ENCODE measurements at regions not wholly inside any gene's neighbourhood (a gene's known extent, or its start where the extent isn't known, plus 50 kb on each side); places are given as distances from the start of the nearest gene placed in this dataset.

DNA sequence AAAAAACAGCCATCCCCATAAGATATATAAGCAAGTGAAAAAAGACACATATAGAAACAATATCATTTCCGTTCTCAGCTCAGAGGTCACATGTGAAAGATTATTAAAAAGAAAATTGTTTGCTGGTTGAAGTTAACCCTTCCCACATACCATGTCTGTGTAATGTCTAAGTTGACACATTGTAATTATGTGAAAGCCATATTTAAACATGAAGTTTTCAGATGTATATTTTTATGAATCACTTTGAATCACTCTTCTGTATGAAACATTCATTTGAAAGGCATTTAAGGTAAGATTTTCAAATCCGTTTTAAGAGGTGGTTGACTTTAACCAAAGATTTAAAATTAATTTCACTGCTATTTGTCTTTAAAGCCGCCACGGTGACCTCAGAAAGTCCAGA, 441.9 kb downstream of the RND3 start:
- no peaks in the 10 kb centered on the region for H3K4me1 ChIP-seq (ENCODE audit: insufficient read depth, low read length, poor library complexity, severe bottlenecking)
- H3K9me3 ChIP-seq (ENCODE audit: insufficient read depth, low read depth, low read length), result no peaks in the 10 kb centered on the region
- TF ChIP-seq EZH2phosphoT487 (IDR thresholded peaks at IDR 0.05; ENCODE audit: borderline replicate concordance) (no peak), CTCF (conservative IDR thresholded peaks at IDR 0.05; ENCODE audit: low read length) (no peak)
- H3K4me2 ChIP-seq (ENCODE audit: low read depth, low read length, poor library complexity, severe bottlenecking), result no peak overlapping the region
- no peaks in the 10 kb centered on the region for H3K9me2 ChIP-seq (replicated peaks; ENCODE audit: low read depth, low read length)
- H3F3A ChIP-seq (ENCODE audit: low read depth), result no peaks in the 10 kb centered on the region
- no peaks in the 10 kb centered on the region for H3K79me2 ChIP-seq (ENCODE audit: insufficient read depth, low read length)
- H2AFZ ChIP-seq (ENCODE audit: low read length), result no peak overlapping the region
- no peaks in the 10 kb centered on the region for H3K27me3 ChIP-seq (ENCODE audit: insufficient read depth, low read length, poor library complexity, severe bottlenecking)
- H4K20me1 ChIP-seq (ENCODE audit: insufficient read depth, low read length, poor library complexity, severe bottlenecking), result no peaks in the 10 kb centered on the region
- H3K9ac ChIP-seq (ENCODE audit: low read depth, low read length, poor library complexity, severe bottlenecking), result no peak overlapping the region
- no peak overlapping the region for H3K4me3 ChIP-seq (ENCODE audit: low read length, poor library complexity, severe bottlenecking)
- H3K36me3 ChIP-seq (ENCODE audit: insufficient read depth, low read length), result no peaks in the 10 kb centered on the region

GRCh38 chr2:150043172-150043500, 444.3 kb downstream of the RND3 start:
- Histone ChIP-seq H3K4me2 (ENCODE audit: low read depth, low read length, poor library complexity, severe bottlenecking) (no peak overlapping the region), H3K9me2 (replicated peaks; ENCODE audit: low read depth, low read length) (no peaks in the 10 kb centered on the region), H3K9ac (ENCODE audit: low read depth, low read length, poor library complexity, severe bottlenecking) (no peak overlapping the region), H3F3A (ENCODE audit: low read depth) (no peaks in the 10 kb centered on the region), H3K36me3 (ENCODE audit: insufficient read depth, low read length) (no peaks in the 10 kb centered on the region), H2AFZ (ENCODE audit: low read length) (no peak overlapping the region), H4K20me1 (ENCODE audit: insufficient read depth, low read length, poor library complexity, severe bottlenecking) (no peaks in the 10 kb centered on the region), H3K4me3 (ENCODE audit: low read length, poor library complexity, severe bottlenecking) (no peak overlapping the region), H3K9me3 (ENCODE audit: insufficient read depth, low read depth, low read length) (no peaks in the 10 kb centered on the region), H3K27me3 (ENCODE audit: insufficient read depth, low read length, poor library complexity, severe bottlenecking) (no peaks in the 10 kb centered on the region), H3K79me2 (ENCODE audit: insufficient read depth, low read length) (no peaks in the 10 kb centered on the region), H3K4me1 (ENCODE audit: insufficient read depth, low read length, poor library complexity, severe bottlenecking) (no peaks in the 10 kb centered on the region)
- TF ChIP-seq EZH2phosphoT487 (IDR thresholded peaks at IDR 0.05; ENCODE audit: borderline replicate concordance) (no peak), CTCF (conservative IDR thresholded peaks at IDR 0.05; ENCODE audit: low read length) (no peak)

- Histone ChIP-seq H3K36me3 (ENCODE audit: insufficient read depth, low read length) (no peaks in the 10 kb centered on the region), H3F3A (ENCODE audit: low read depth) (no peaks in the 10 kb centered on the region), H3K27me3 (ENCODE audit: insufficient read depth, low read length, poor library complexity, severe bottlenecking) (no peaks in the 10 kb centered on the region), H3K9me2 (replicated peaks; ENCODE audit: low read depth, low read length) (no peaks in the 10 kb centered on the region), H3K4me3 (ENCODE audit: low read length, poor library complexity, severe bottlenecking) (no peak overlapping the region), H4K20me1 (ENCODE audit: insufficient read depth, low read length, poor library complexity, severe bottlenecking) (no peaks in the 10 kb centered on the region), H3K4me2 (ENCODE audit: low read depth, low read length, poor library complexity, severe bottlenecking) (no peak overlapping the region), H2AFZ (ENCODE audit: low read length) (no peak overlapping the region), H3K9ac (ENCODE audit: low read depth, low read length, poor library complexity, severe bottlenecking) (no peak overlapping the region), H3K4me1 (ENCODE audit: insufficient read depth, low read length, poor library complexity, severe bottlenecking) (no peaks in the 10 kb centered on the region), H3K79me2 (ENCODE audit: insufficient read depth, low read length) (no peaks in the 10 kb centered on the region), H3K9me3 (ENCODE audit: insufficient read depth, low read depth, low read length) (no peaks in the 10 kb centered on the region)
- no peak for TF ChIP-seq EZH2phosphoT487 (IDR thresholded peaks at IDR 0.05; ENCODE audit: borderline replicate concordance)
- no peak for TF ChIP-seq CTCF (conservative IDR thresholded peaks at IDR 0.05; ENCODE audit: low read length)
These were observed 444.8 kb downstream of the RND3 start for GRCh38 chr2:150042500-150043171.

All from Loucy (cell line).